ENCODE measurements at regions not wholly inside any gene's neighbourhood (a gene's known extent, or its start where the extent isn't known, plus 50 kb on each side); places are given as distances from the start of the nearest gene placed in this dataset.

DNA sequence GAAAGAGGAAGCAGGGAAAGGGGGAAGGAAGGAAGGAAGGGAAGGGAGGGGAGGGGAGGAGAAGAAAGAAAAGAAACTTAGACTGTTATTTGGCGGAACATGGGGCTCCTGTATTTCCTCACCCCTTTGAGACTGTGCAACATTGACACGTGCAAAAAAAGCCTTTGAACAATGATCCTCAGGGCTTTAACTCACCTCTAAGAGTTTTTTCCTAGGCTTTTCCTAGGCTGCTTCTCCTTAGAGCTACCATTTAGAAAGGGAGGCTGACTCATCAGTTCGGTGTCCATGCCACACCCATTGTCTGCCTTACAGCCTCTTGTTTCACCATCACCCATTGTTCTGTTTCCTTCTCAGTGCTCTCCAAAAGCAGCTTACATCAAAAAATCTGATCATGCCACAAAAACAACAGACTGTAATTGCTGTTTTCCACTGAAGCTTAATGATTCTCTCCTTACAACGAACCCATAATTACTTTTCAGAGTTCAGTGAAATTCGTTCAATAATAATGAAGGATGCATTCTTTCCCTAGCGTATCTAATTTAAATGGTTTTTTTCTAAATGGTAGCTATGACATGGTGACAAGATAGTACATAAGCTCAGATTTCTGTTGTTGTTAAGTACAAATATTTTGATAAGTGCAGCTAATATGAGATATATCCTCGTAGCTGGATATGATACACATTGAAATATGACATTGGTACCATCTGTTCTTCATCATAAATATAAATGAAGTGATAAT, 90.8 kb downstream of the PRLHR start:
- WGBS, 4 donors = 59 to 68% (median 64%) methylated on average over 7 of the region's 7 CpGs
- Histone ChIP-seq H3K36me3 (no peaks in the 10 kb centered on the region), H3K4me1 (peaks cover 0 to 4% (median 0%) of the 10 kb centered on the region in 12 donors), H3K27me3 (no peaks in the 10 kb centered on the region), H3K9me3 (no peaks in the 10 kb centered on the region), H3K4me3 (no peak overlapping the region), H3K27ac (no peak overlapping the region)
- no peak for TF ChIP-seq POLR2A (IDR thresholded peaks at IDR 0.05)
- TF ChIP-seq, protein P1, sequence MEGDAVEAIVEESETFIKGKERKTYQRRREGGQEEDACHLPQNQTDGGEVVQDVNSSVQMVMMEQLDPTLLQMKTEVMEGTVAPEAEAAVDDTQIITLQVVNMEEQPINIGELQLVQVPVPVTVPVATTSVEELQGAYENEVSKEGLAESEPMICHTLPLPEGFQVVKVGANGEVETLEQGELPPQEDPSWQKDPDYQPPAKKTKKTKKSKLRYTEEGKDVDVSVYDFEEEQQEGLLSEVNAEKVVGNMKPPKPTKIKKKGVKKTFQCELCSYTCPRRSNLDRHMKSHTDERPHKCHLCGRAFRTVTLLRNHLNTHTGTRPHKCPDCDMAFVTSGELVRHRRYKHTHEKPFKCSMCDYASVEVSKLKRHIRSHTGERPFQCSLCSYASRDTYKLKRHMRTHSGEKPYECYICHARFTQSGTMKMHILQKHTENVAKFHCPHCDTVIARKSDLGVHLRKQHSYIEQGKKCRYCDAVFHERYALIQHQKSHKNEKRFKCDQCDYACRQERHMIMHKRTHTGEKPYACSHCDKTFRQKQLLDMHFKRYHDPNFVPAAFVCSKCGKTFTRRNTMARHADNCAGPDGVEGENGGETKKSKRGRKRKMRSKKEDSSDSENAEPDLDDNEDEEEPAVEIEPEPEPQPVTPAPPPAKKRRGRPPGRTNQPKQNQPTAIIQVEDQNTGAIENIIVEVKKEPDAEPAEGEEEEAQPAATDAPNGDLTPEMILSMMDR (IDR thresholded peaks at IDR 0.05) = no peak
- ATAC-seq (peak in 1 of 4 donors; percentile 71), DNase-seq (no peak)
- intact Hi-C loops (cut with DNase I) = no loop called here

DNA sequence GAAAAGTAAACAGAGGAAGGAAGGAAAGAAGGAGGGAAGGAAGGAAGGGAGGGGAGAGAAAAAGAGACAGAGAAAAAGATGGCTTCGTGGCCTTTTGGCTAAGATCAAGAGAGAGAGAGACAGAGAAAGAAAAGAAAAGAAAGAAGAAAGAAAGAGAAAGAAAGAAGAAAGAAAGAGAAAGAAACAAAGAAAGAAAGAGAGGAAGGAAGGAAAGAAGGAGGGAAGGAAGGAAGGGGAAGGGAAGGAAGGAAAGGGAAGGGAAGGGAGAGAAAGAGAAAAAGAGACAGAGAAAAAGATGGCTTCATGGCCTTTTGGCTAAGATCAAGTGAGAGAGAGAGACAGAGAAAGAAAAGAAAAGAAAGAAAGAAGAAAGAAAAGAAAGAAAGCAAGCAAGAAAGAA, 91.4 kb downstream of the PRLHR start:
- DNase-seq (no peak), ATAC-seq (no peak)
- Histone ChIP-seq H3K4me1 (peaks cover 0 to 4% (median 0%) of the 10 kb centered on the region in 12 donors), H3K27ac (no peak overlapping the region), H3K36me3 (no peaks in the 10 kb centered on the region), H3K4me3 (no peak overlapping the region), H3K9me3 (no peaks in the 10 kb centered on the region), H3K27me3 (no peaks in the 10 kb centered on the region)
- 63 to 73% (median 70%) methylated on average over 1 of the region's 1 CpG for WGBS, 4 donors
- intact Hi-C loops (cut with DNase I) = no loop called here
- TF ChIP-seq POLR2A (IDR thresholded peaks at IDR 0.05) = no peak
- TF ChIP-seq, protein P1 (IDR thresholded peaks at IDR 0.05) = no peak

DNA sequence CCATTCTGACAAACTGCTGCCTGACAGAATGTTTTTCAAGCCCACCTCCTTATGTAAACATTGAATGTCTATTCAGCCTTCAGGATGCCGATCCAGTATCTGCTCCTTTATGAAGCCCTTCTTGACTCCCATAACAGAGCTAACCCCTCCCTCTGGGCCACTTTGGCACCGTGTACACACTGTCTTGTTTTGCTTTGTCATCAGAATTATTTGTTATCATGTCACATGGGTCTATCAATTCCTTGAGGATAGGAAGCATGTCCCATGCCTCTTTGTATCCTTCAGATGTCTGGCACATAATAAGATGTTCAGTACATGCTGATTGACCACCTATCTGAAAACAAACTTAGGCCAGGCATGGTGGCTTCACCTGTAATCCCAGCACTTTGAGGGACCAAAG, 92.3 kb downstream of the PRLHR start:
- TF ChIP-seq POLR2A (IDR thresholded peaks at IDR 0.05) = no peak
- TF ChIP-seq, protein P1 (IDR thresholded peaks at IDR 0.05) = no peak

DNA sequence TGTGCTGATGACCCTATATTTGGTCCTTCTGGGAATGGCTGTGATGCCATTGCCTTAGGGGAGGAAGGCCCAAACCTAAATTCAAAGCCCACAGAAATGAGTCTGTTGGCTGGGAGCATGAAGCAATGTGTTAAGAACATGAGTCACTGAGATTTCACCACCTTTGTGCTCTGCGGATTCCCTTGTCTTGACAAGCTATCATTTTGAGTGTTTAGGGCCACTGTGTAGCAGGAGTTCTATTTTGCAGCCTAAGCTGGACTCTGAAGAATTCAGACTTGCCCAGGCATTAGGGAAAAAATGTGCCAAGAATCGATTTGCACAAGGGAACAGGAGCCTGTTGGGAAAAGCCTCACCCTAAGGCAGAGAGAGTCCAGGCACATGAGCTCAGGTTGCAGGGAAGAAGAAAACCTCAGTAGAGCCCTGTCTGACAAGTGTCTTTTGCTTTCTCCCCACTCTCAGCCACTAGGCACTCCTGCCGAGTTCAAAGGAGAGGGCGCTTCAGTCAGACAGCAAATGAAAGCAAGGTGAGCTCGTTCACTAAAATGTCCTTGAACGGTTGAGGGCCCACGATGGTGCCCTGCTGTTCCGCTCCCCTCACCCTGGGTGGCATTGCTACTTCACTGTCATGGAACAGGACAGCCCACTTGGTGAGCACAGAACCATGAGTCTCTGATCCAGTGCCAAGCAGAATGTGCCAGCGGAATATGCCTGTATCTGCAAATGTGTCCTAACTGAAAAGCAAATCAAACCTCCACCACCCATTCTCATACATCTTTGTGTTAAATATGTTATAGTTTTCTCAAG, 93.6 kb downstream of the PRLHR start:
- H3K4me1 ChIP-seq = peaks cover 0 to 4% (median 0%) of the 10 kb centered on the region in 12 donors
- H3K27ac ChIP-seq = no peak overlapping the region
- TF ChIP-seq, protein P1 (IDR thresholded peaks at IDR 0.05) = no peak
- H3K36me3 ChIP-seq = no peaks in the 10 kb centered on the region
- H3K4me3 ChIP-seq = no peak overlapping the region
- no peaks in the 10 kb centered on the region for H3K9me3 ChIP-seq
- DNase-seq (no peak), ATAC-seq (no peak)
- no peaks in the 10 kb centered on the region for H3K27me3 ChIP-seq
- 62 to 66% (median 64%) methylated on average over 9 of the region's 9 CpGs for whole genome bisulfite sequencing, 4 donors
- intact Hi-C loops (cut with DNase I) = no loop called here

More for the DNA sequence above, 92.3 kb downstream of the PRLHR start:
- WGBS, 4 donors = 55 to 74% (median 68%) methylated on average over 2 of the region's 2 CpGs
- no peak overlapping the region for H3K27ac ChIP-seq
- H3K4me1 ChIP-seq = peaks cover 0 to 4% (median 0%) of the 10 kb centered on the region in 12 donors
- ATAC-seq (no peak), DNase-seq (no peak)
- no peak overlapping the region for H3K4me3 ChIP-seq
- no peaks in the 10 kb centered on the region for H3K9me3 ChIP-seq
- no peaks in the 10 kb centered on the region for H3K36me3 ChIP-seq
- intact Hi-C loops (cut with DNase I) = no loop called here
- H3K27me3 ChIP-seq = no peaks in the 10 kb centered on the region

All from heart left ventricle (tissue), 16 donors.